Stimulated activated CD4-positive, alpha-beta T cell treated with anti-CD3 and anti-CD28 coated beads, Interleukin-12 subunit alpha, Interleukin-12 subunit beta, amount 100 ng/mL, for 48 hours (primary cell): ENCODE measurements at regions not wholly inside any gene's neighbourhood (a gene's known extent, or its start where the extent isn't known, plus 50 kb on each side); places are given as distances from the start of the nearest gene placed in this dataset.

Experiments
- DNase-seq, 3 donors: peaks; one replicate each; pipeline ENCODE4 v3.0.0-alpha.2; 2020; ENCODE audit warnings: low read depth in 2 of 3, low spot score in 1 of 3

DNA sequence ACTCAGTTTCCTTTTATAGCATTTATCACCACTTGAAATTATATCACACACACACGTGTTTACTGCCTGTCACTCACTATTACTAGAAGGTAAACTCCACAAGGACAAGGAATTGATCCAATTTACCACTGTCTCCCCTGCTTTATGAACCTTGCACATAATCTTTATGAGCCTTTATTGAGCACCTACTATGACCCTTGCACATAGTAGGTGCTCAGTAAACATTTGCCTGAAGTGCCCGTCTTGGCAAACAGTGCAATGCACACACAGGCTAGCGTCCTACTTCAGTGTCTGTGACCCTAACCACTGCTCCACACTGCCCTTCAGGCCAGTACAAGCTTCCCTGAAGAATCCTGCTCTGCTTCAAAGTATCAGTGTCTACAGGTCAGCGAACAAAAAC is 237.7 kb upstream of the TMC3 start:
- DNase-seq: no peak

GRCh38 chr15:81608309-81608829 is 234.4 kb upstream of the TMC3 start:
- DNase-seq: no peak

DNA sequence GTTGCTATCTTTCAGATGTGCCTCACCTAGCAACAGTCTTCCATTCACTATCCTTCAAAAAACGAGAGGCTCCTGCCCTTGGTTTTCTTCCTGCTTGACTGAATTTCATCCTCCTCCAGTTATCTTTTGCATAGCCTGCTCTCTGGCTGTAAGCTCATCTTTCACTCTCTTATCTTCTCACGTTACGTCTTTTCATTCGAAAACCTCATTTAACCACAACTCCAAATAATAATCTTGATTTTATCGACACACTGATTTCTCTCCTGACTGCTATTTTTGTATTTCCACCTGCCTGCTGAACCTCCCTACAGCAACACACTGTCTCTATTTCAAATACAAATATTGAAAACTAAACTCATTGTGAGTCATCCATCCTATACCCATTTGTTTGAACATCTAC is 230.7 kb upstream of the TMC3 start:
- no peak for DNase-seq

- no peak for DNase-seq
These were observed 222.3 kb upstream of the TMC3 start for GRCh38 chr15:81596159-81596865.

DNA sequence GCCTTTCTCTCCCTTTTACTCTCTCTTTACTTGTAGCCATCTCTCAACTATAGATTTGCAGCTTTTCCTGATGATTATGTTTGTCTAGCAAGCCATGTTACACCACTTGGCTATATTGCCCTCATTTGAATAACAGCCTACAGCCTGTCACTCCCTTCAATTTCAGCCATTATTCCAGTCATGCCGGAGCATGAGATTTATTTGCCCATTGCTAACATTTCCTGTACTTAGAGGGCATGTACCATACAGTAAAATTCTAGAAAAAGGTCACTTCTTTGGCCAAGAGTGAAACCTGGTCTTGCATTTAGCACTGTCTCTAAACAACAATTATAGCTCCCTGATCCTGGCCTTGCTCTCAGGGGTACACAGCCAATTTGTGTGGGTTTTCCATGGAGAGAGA is 221.7 kb upstream of the TMC3 start:
- no peak for DNase-seq

DNA sequence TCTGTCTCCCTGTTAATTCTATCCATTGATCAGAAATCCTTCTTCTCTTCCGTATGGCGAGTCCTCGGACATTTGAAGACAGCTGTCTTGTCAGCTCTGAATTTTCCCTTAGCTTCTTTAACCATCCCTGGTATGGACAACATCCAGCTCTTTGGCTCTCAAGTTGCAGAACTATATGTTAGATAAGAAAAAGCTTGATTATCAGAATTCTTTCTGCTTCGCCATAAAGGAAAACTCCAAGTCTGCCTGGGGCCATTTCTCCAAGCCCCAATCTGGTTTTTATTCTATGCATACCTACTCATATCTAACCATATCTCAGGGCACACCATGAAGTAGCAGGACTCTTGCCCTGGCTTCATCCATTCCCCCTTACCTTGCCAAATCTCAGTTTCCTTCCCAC is 215.7 kb upstream of the TMC3 start:
- DNase-seq: no peak

DNA sequence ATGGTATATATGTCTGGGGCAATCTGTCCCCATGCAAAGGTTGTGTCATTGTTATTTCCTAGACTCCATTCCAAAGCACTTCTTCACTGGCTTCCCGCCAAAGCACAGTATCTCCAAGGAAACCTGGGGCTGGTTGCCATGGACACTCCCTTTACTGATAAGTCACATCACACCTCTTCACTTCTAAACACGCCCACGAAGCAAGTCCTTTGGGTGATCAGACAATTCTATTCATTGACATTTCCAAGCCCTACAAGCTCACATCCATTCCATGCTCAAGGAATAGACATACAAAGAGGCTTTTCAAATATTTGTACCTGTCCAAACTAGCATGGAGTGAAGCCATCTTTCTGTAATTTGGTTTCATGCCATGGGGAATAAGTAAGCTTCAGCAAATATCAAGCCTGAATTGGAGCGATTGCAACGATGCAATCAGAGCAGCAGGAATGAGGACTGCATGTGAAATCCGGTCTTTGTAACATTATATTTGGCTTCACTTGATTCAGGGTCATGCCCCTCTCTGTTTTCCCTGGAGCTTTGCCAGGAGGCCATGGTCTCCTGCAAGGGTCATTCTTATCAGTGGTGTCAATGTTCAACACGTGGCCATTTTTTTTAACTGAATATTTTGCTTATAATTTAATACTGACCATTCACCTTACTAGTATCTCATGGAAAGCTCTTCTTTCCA is 201.6 kb upstream of the TMC3 start:
- no peak for DNase-seq

DNA sequence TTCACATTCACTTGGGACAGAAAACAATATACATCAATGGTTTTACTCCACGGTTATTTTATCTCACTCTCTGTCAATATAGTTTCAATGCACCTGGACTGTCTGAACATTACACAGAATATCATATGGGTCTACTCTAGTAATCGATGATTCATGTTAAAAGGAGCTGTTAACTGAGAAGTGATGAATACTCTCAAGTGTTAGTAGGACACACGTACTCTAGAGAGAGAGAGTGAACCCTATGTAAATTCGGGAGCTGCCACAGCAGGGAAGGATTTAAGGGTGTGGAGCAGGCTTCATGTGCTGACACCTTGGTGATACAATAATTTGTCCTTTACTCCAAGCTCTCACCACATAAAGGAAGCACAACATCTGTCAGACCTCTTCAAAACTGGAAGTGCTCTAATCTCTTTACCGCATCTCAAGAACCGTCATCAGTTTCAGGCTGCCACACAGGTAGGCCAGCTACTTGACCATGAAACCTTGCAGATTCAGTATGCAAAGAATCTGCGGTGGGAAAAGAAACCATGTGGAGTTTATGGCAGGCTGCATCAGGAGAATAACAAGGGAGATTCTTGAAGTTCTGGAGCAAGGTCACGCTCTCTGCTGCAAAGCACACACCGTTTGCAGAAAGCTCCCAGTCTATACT is 199.2 kb upstream of the TMC3 start:
- no peak for DNase-seq

GRCh38 chr15:81572190-81572589 is 198.2 kb upstream of the TMC3 start:
- no peak for DNase-seq

- no peak for DNase-seq
These were observed 195.5 kb upstream of the TMC3 start for GRCh38 chr15:81569286-81570080.

DNA sequence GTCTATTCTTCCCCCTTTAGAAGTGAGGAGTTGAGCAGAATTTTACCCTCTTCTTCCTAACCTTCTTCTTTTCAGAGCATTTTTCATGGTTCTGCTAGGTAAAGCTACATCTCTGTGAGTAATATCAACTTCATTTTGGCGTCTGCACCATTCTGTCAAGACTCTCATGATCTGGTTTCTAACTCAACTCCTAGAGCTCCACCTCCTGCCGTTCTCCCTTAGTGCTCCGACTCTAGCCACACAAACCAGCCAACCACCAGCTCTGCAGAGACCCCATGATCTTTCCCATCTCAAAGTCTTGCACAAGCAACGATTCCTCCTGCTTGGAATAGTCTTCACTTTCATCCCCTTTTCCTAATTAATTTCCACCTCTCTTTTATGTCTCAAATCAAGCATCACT is 193.9 kb upstream of the TMC3 start:
- no peak for DNase-seq

DNA sequence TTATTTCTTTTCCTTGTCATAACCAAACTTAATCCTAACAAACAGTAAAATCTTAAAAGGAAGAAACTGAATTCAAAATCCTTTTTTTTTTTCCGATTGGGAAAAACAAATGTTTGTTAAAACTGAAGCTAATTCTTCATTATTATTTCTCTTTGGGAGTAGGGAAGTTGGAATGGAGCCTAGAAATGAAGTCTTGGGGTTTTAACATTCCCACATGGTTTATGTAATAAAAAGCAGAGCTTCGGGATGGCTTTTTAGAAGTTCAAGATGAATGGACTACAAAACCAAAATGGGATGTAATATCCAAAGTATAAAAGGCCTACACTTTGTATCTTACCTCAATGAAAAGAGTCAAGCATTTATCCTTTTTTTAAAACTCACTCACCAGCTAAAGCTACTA is 189.0 kb upstream of the TMC3 start:
- DNase-seq: no peak

DNA sequence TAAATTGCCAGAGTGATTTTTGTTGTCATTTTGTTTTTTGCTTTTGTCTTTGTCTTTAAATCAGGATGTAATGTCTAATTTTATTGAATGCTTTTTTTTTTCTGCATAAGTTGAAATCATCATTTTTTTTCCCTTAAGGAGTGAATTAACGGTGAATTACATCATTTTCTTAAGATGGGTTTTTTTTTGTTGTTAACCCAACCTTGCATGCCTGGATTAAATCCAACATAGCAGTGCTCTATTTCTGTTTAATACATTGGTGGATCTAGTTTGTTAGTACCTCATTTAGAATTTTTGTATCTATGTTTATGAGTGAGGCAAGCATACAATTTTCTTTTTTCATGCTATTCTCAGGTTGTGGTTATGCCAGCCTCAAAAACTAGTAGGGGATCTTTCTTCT is 186.4 kb upstream of the TMC3 start:
- DNase-seq: no peak

DNA sequence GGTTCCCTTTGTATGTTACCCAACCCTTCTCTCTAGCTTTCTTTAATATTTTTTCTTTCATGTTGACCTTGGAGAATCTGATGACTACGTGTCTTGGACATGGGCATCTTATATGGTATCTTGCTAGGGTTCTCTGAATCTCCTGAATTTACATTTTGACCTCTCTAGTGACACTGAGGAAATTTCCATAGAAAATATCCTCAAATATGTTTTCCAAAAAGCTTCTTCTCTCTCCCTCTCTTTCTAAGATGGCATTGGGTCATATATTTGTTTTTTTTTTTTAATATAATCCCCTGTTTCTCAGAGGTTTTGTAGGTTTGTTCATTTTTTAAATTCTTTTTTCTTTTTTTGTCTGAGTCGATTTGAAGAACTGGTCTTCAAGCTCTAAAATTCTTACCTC is 184.0 kb upstream of the TMC3 start:
- DNase-seq: no peak

- DNase-seq: no peak
These were observed 181.3 kb upstream of the TMC3 start for GRCh38 chr15:81555346-81555745.

DNA sequence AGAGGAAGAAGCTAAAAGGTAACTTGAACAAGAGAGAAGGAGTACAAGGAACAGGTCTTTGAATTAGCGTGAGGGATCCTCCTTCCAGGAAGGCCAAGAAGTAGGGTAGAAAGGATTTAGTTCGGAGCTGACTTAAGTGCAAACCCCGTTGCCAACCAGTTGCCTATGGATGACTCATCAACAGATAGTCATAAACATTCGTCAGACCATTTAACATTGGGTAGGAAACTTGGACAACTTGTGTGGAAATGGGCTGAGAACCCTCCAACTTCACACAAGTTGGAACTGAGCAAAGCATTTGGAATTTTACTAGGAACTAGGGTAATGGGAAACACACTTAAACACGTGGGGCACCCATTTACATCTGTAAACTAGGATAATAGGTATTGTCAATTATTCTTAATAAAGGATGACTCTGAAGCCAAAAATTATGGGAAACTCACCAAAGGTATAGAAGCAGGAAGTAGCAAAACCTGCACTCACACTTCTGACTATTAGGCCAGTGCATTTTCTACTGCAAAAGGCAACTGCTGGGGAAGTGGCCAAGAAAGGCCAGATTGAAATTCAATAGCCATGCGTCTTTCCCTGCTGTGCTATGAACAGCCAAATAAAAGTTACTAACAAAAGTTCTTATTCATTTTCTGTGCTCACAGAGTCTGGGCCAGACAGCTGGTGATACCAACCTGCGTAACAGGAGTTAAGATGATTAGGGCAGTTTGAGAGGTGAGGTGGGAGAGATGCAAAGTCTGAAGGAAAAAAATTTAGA is 174.5 kb upstream of the TMC3 start:
- DNase-seq: no peak

DNA sequence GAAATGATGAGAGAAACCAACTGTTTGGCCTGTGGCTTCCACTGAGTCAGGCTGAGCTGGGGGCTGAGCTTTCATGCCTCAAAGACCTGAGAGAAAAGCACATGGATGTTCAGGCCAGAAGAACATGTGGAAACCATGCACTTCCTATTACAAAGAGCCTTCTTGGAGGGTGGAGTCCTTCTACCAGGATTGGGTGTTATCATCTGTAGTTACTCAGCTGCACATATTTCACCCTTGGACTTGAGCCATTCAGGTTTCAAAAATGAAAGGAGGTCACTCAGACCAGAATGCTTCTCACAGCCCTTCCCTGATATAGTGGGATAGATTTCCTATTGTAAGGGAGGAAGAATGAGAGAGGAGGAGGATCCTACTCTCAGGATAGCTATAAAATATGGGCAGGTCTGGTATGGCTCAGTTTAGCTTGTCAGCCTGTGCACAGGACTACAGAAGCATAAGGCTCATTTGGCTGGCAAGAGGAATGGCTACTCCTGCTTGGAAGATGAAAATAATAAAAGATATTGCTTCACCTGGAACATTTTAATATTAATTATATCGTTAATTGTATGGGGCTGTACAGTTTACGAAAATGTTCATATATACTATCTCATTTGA is 173.6 kb upstream of the TMC3 start:
- no peak for DNase-seq

GRCh38 chr15:81544385-81544784 is 170.4 kb upstream of the TMC3 start:
- no peak for DNase-seq

DNA sequence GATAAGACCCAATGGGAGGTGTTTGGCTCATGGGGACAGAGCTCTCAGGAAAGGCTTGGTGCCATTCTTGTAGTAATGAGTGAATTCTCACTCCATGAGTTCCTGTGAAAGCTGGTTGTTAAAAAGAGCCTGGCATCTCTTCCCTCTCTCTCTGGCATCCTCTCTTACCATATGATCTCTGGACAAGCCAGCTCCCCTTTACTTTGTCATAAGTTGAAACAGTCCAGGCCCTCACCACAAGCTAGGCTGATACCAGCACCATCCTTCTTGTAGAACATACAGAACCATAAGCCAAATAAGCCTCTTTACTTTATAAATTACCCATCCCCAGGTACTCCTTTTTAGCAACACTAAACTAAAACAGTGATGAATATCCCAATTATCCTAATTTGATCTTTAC is 166.9 kb upstream of the TMC3 start:
- DNase-seq: no peak

- no peak for DNase-seq
These were observed 162.3 kb upstream of the TMC3 start for GRCh38 chr15:81536356-81536755.
